HepG2 (cell line): ENCODE measurements at regions not wholly inside any gene's neighbourhood (a gene's known extent, or its start where the extent isn't known, plus 50 kb on each side); places are given as distances from the start of the nearest gene placed in this dataset.

Experiments used
- ATAC-seq: fragments of 200-7000 bp; cut with Tn5 transposase; 3 replicates; pipeline ENCODE4 v1.9.1; 2020; ENCODE audit warnings: mild to moderate bottlenecking, moderate library complexity
- BruUV-seq: library from RNA; stranded (reverse); fragments of 400-500 nt; replicated peaks from 2 replicates; lab custom pipeline; 2021; lab: Mats Ljungman, UMichigan
- CTCF ChIA-PET: fragments of 300-600 bp; formaldehyde crosslinking; extraction: SDS; loops from one replicate; lab custom pipeline; 2021; ENCODE audit warnings: low total read pairs, inconsistent platforms, low intra/inter-chr PET ratio; lab: Yijun Ruan, JAX
- POLR2A ChIA-PET: fragments of 350-600 bp; sonication (Branson Sonifier 250); formaldehyde crosslinking; loops from one replicate; lab custom pipeline; 2020; ENCODE audit warnings: antibody characterized with exemption, inconsistent platforms; lab: Yijun Ruan, JAX
- DNase-seq: peaks from one replicate; pipeline ENCODE4 v3.0.0-alpha.2; 2015; ENCODE audit warnings: low spot score
- FAIRE-seq: peaks from 3 replicates; lab custom pipeline; 2011; peaks lifted over from hg19 to GRCh38; lab: Jason Lieb, UNC
- H2AFZ ChIP-seq: one replicate; pipeline ENCODE4 v1.6.1; 2011; ENCODE audit warnings: low read length, inconsistent platforms
- H3K27ac ChIP-seq: fragments of 300-600 bp; 3 replicates; pipeline ENCODE4 v1.8.0; 2011; ENCODE audit warnings: mixed run types, mild to moderate bottlenecking, mixed read lengths, low read length, inconsistent platforms; ENCODE audit not compliant: insufficient read depth; ENCODE audit errors: extremely low read length
- H3K27me3 ChIP-seq, 2 experiments: fragments of 200-600 bp in 1 of 2; 2 replicates in 1 of 2; 3 replicates in 1 of 2; pipeline versions ENCODE4 v1.6.0 to v1.8.0; 2011; ENCODE audit warnings: low read length in 2 of 2, mild to moderate bottlenecking in 2 of 2, moderate library complexity in 2 of 2, inconsistent platforms in 1 of 2; ENCODE audit not compliant: insufficient read depth in 2 of 2, control insufficient read depth in 1 of 2
- H3K36me3 ChIP-seq, 2 experiments: fragments of 200-600 bp in 1 of 2; replicated peaks in 1 of 2; 2 replicates in 1 of 2; 3 replicates in 1 of 2; pipeline versions ENCODE4 v1.5.1 to v1.8.0; 2011; ENCODE audit warnings: low read length in 2 of 2, inconsistent platforms in 1 of 2; ENCODE audit not compliant: insufficient read depth in 2 of 2, control insufficient read depth in 1 of 2
- H3K4me1 ChIP-seq: 2 replicates; pipeline ENCODE4 v1.5.1; 2012; ENCODE audit warnings: low read length, inconsistent platforms; ENCODE audit not compliant: insufficient read depth
- H3K4me2 ChIP-seq: 2 replicates; pipeline ENCODE4 v1.6.0; 2011; ENCODE audit warnings: low read depth, low read length, inconsistent platforms
- H3K4me3 ChIP-seq, 3 experiments: fragments of 200-600 bp in 1 of 3; sonication (generic), shearing (Covaris generic) in 1 of 3; replicated peaks in 1 of 3; 2 replicates each; pipeline ENCODE4 v1.5.1; 2011 to 2016; ENCODE audit warnings: low read length in 3 of 3, inconsistent platforms in 2 of 3, low read depth in 2 of 3, mild to moderate bottlenecking in 2 of 3, control low read depth in 1 of 3, mixed read lengths in 1 of 3; ENCODE audit not compliant: insufficient read depth in 1 of 3
- H3K79me2 ChIP-seq: one replicate; pipeline ENCODE4 v1.6.1; 2011; ENCODE audit warnings: low read length, inconsistent platforms; ENCODE audit not compliant: insufficient read depth
- H3K9ac ChIP-seq: 2 replicates; pipeline ENCODE4 v1.6.0; 2011; ENCODE audit warnings: mild to moderate bottlenecking, low read depth, low read length, inconsistent platforms; ENCODE audit not compliant: insufficient read depth
- H3K9me3 ChIP-seq: 2 replicates; pipeline ENCODE4 v1.5.1; 2012; ENCODE audit warnings: mild to moderate bottlenecking, low read length
- H4K20me1 ChIP-seq: 2 replicates; pipeline ENCODE4 v1.6.0; 2011; ENCODE audit warnings: inconsistent platforms, mild to moderate bottlenecking, low read length, moderate library complexity; ENCODE audit not compliant: insufficient read depth
- AFF4 ChIP-seq: sonication (generic); formaldehyde crosslinking; IDR thresholded peaks from 2 replicates; pipeline ENCODE4 v1.4.0; 2020; ENCODE audit warnings: missing genetic modification reagents
- CSRNP1 ChIP-seq: sonication (generic); formaldehyde crosslinking; IDR thresholded peaks from 2 replicates; pipeline ENCODE4 v1.8.1; 2023; ENCODE audit warnings: mild to moderate bottlenecking, missing genetic modification reagents
- HDAC2 ChIP-seq: sonication (generic); formaldehyde crosslinking; IDR thresholded peaks from 2 replicates; pipeline ENCODE4 v1.4.0; 2020; ENCODE audit warnings: missing genetic modification reagents
- IRX3 ChIP-seq: sonication (generic); formaldehyde crosslinking; IDR thresholded peaks from 2 replicates; pipeline ENCODE4 v1.8.1; 2023; ENCODE audit warnings: mild to moderate bottlenecking, low read depth, missing genetic modification reagents, borderline replicate concordance
- LBX2 ChIP-seq: sonication (generic); formaldehyde crosslinking; IDR thresholded peaks from 2 replicates; pipeline ENCODE4 v1.5.0; 2020; ENCODE audit warnings: missing genetic modification reagents, mild to moderate bottlenecking, borderline replicate concordance
- PTBP1 ChIP-seq: fragments of 200-400 bp; formaldehyde crosslinking; IDR thresholded peaks from 2 replicates; pipeline ENCODE4 v1.6.1; 2018; ENCODE audit warnings: low read length, low read depth; ENCODE audit not compliant: poor library complexity, severe bottlenecking
- SATB2 ChIP-seq: sonication (generic); formaldehyde crosslinking; IDR thresholded peaks from 2 replicates; pipeline ENCODE4 v1.5.0; 2020; ENCODE audit warnings: missing genetic modification reagents
- ZFY ChIP-seq: sonication (generic); formaldehyde crosslinking; IDR thresholded peaks from 2 replicates; pipeline ENCODE4 v1.4.0; 2020; ENCODE audit warnings: missing genetic modification reagents
- ZNF232 ChIP-seq: sonication (generic); formaldehyde crosslinking; IDR thresholded peaks from 2 replicates; pipeline ENCODE4 v1.4.0; 2020; ENCODE audit warnings: missing genetic modification reagents, borderline replicate concordance
- ZNF501 ChIP-seq: sonication (generic); formaldehyde crosslinking; IDR thresholded peaks from 2 replicates; pipeline ENCODE4 v1.5.1; 2020; ENCODE audit warnings: mild to moderate bottlenecking, moderate library complexity, missing genetic modification reagents
- ZNF781 ChIP-seq: sonication (generic); formaldehyde crosslinking; IDR thresholded peaks from 2 replicates; pipeline ENCODE4 v1.5.1; 2020; ENCODE audit warnings: borderline replicate concordance, mild to moderate bottlenecking, missing genetic modification reagents; ENCODE audit errors: not compliant biosample characterization
- WGBS: methylation state at CpG from one replicate; pipeline ENCODE4 v1.1.6; 2017; ENCODE audit warnings: low lambda C conversion rate; 5-methylcytosine and 5-hydroxymethylcytosine counted together
- in situ Hi-C: cut with HindIII; loops from 2 replicates; pipeline ENCODE4 v1.10.0; 2017; ENCODE audit warnings: low pct_unique_long_range_greater_than_20kb; ENCODE audit not compliant: extremely low pct_ligation_motif_present
- intact Hi-C: fragments of 100-400 bp; cut with micrococcal nuclease; formaldehyde crosslinking; loops from one replicate; pipeline ENCODE4 v1.10.0; 2022; ENCODE audit not compliant: unreplicated experiment
- TF ChIP-seq, protein P1 (sequence below): IDR thresholded peaks from 2 replicates; pipeline ENCODE4 v1.6.1; 2012; ENCODE audit warnings: inconsistent platforms

DNA sequence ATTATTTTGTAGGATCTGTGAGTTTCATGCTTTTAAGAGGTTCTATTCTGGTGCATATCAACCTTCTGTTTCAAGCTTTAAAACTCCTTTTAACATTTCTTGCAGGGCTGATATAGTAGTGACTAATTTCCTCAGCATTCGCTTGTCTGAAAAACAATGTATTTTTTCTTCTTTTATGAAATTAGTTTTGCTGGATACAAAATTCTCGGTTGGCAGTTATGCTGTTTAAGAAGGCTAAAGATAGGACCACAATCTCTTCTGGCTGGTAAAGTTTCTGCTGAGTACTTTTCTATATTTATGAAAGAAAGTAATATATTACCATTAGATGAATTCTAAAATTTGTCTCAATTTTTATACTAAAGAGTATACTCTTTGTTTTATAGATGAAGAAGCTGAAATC, 487.8 kb upstream of the SPRY2 start:
- H3K27ac ChIP-seq = no peak overlapping the region
- FAIRE-seq = no peak
- TF ChIP-seq IRX3 (CRISPR knock-in tag) (no peak), PTBP1 (no peak), ZNF501 (CRISPR knock-in tag) (no peak), ZFY (CRISPR knock-in tag) (no peak), ZNF781 (CRISPR knock-in tag) (no peak), HDAC2 (no peak), LBX2 (CRISPR knock-in tag) (no peak), AFF4 (no peak), ZNF232 (no peak), CSRNP1 (CRISPR knock-in tag) (no peak), SATB2 (CRISPR knock-in tag) (no peak)
- TF ChIP-seq, protein P1, sequence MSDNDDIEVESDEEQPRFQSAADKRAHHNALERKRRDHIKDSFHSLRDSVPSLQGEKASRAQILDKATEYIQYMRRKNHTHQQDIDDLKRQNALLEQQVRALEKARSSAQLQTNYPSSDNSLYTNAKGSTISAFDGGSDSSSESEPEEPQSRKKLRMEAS = no peak
- no peak for ATAC-seq
- DNase-seq = no peak
- no peak overlapping the region for H3K9ac ChIP-seq
- intact Hi-C loops = no loop called here
- no peak overlapping the region for H3K4me2 ChIP-seq
- CTCF ChIA-PET = no interaction called here
- H3K36me3 ChIP-seq = no peaks in the 10 kb centered on the region
- H3K79me2 ChIP-seq = no peaks in the 10 kb centered on the region
- POLR2A ChIA-PET = no interaction called here
- H4K20me1 ChIP-seq = no peaks in the 10 kb centered on the region
- no TSS peak for BruUV-seq
- H3K9me3 ChIP-seq = peaks cover 84% of the 10 kb centered on the region
- no peak overlapping the region for H2AFZ ChIP-seq
- H3K4me1 ChIP-seq = no peaks in the 10 kb centered on the region
- 0% methylated on average over 2 of the region's 2 CpGs for WGBS
- H3K27me3 ChIP-seq = no peaks in the 10 kb centered on the region
- H3K4me3 ChIP-seq = no peak overlapping the region
- in situ Hi-C loops = no loop called here
